CD4-positive, alpha-beta T cell (primary cell): ENCODE measurements at regions not wholly inside any gene's neighbourhood (a gene's known extent, or its start where the extent isn't known, plus 50 kb on each side); places are given as distances from the start of the nearest gene placed in this dataset.

Experiments
- ATAC-seq: fragments of 200-7000 bp; cut with Tn5 transposase; one replicate; pipeline ENCODE4 v1.10.0; 2022; ENCODE audit warnings: mild to moderate bottlenecking; ENCODE audit not compliant: poor library complexity
- CTCF ChIA-PET: fragments of 350-600 bp; sonication (Branson Sonifier 250); formaldehyde crosslinking; loops from one replicate; lab custom pipeline; 2021; ENCODE audit warnings: antibody characterized with exemption, inconsistent platforms; lab: Charles Lee
- POLR2A ChIA-PET: fragments of 350-600 bp; sonication (Branson Sonifier 250); formaldehyde crosslinking; loops from one replicate; lab custom pipeline; 2021; ENCODE audit warnings: antibody characterized with exemption, inconsistent platforms; lab: Charles Lee
- DNase-seq, 14 experiments: peaks; one replicate each; pipeline ENCODE4 v3.0.0-alpha.2; 2013 to 2020; ENCODE audit warnings: mixed read lengths in 2 of 14
- H3K27ac ChIP-seq, 2 donors: one replicate each; pipeline versions ENCODE4 v1.5.1 to v1.7.0; 2013; ENCODE audit warnings: low read length in 2 of 2, low read depth in 1 of 2, mild to moderate bottlenecking in 1 of 2
- H3K27me3 ChIP-seq, 2 experiments: 1 replicate in 1 of 2; 2 replicates in 1 of 2; pipeline versions ENCODE4 v1.6.1 to v1.7.0; 2013; ENCODE audit warnings: low read length in 2 of 2, control low read depth in 1 of 2, mild to moderate bottlenecking in 1 of 2, moderate library complexity in 1 of 2; ENCODE audit not compliant: insufficient read depth in 2 of 2, control insufficient read depth in 1 of 2
- H3K36me3 ChIP-seq: one replicate; pipeline ENCODE4 v1.6.1; 2013; ENCODE audit warnings: low read length, control low read depth; ENCODE audit not compliant: insufficient read depth
- H3K4me1 ChIP-seq: one replicate; pipeline ENCODE4 v1.6.1; 2013; ENCODE audit warnings: low read length, control low read depth; ENCODE audit not compliant: insufficient read depth
- H3K4me3 ChIP-seq: one replicate; pipeline ENCODE4 v1.5.1; 2013; ENCODE audit warnings: mild to moderate bottlenecking, low read length, moderate library complexity
- H3K9me3 ChIP-seq, 2 experiments: 1 replicate in 1 of 2; 2 replicates in 1 of 2; pipeline versions ENCODE4 v1.6.1 to v1.7.0; 2013; ENCODE audit warnings: low read length in 2 of 2, mild to moderate bottlenecking in 2 of 2, control low read depth in 1 of 2, moderate library complexity in 1 of 2; ENCODE audit not compliant: control insufficient read depth in 1 of 2, insufficient read depth in 1 of 2
- H3K27ac Mint-ChIP-seq: one replicate; pipeline ENCODE4 v1.8.0; 2020; ENCODE audit warnings: mixed read lengths
- H3K27me3 Mint-ChIP-seq: one replicate; pipeline ENCODE4 v1.8.0; 2021; ENCODE audit warnings: mixed read lengths
- H3K36me3 Mint-ChIP-seq: one replicate; pipeline ENCODE4 v1.8.0; 2021; ENCODE audit warnings: low read depth, mixed read lengths
- H3K4me1 Mint-ChIP-seq: one replicate; pipeline ENCODE4 v1.8.0; 2021; ENCODE audit warnings: low read depth, mixed read lengths
- H3K4me3 Mint-ChIP-seq: one replicate; pipeline ENCODE4 v1.8.0; 2020; ENCODE audit warnings: mild to moderate bottlenecking, mixed read lengths
- H3K9me3 Mint-ChIP-seq: one replicate; pipeline ENCODE4 v1.8.0; 2020; ENCODE audit warnings: mixed read lengths
- intact Hi-C, 2 experiments: fragments of 100-400 bp; cut with DNase I in 1 of 2; cut with micrococcal nuclease in 1 of 2; formaldehyde crosslinking; loops; one replicate each; pipeline versions ENCODE4 v1.15.1 to v1.9.0; 2023 to 2025; cut with DNase I, micrococcal nuclease
- TF ChIP-seq, protein P1 (sequence below): fragments of 200-600 bp; IDR thresholded peaks from one replicate; pipeline ENCODE4 v1.8.0; 2022; ENCODE audit warnings: antibody characterized with exemption, mild to moderate bottlenecking

DNA sequence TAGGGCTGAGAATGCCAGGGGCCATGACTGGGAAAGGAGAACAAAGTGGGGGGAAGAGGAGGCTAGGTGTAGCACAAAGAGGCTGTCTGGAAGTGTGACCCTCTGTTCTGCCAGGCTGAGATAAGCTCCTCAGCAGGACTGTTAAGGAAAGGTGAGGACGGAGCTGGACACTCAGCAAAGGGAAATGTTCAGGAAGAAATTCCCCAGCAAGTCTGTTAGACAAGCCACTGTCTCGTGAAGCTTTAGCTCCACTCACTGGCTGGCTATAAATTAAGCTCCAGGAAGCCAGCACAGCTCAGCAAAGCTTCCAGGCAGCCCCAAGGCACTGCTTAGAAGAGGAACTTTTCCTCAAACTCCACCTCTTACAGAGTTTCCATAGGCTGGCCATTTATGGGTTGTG is 181.2 kb upstream of the API5 start:
- DNase-seq (no peak), ATAC-seq (no peak)
- no peaks in the 10 kb centered on the region for H3K36me3 Mint-ChIP-seq
- Histone ChIP-seq H3K4me1 (no peaks in the 10 kb centered on the region), H3K27ac (no peak overlapping the region), H3K27me3 (peaks cover 0 to 4% of the 10 kb centered on the region in 2 experiments), H3K36me3 (no peaks in the 10 kb centered on the region), H3K4me3 (no peak overlapping the region), H3K9me3 (no peaks in the 10 kb centered on the region)
- TF ChIP-seq, protein P1, sequence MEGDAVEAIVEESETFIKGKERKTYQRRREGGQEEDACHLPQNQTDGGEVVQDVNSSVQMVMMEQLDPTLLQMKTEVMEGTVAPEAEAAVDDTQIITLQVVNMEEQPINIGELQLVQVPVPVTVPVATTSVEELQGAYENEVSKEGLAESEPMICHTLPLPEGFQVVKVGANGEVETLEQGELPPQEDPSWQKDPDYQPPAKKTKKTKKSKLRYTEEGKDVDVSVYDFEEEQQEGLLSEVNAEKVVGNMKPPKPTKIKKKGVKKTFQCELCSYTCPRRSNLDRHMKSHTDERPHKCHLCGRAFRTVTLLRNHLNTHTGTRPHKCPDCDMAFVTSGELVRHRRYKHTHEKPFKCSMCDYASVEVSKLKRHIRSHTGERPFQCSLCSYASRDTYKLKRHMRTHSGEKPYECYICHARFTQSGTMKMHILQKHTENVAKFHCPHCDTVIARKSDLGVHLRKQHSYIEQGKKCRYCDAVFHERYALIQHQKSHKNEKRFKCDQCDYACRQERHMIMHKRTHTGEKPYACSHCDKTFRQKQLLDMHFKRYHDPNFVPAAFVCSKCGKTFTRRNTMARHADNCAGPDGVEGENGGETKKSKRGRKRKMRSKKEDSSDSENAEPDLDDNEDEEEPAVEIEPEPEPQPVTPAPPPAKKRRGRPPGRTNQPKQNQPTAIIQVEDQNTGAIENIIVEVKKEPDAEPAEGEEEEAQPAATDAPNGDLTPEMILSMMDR: no peak
- ChIA-PET CTCF (no interaction called here), POLR2A (no interaction called here)
- no peaks in the 10 kb centered on the region for H3K9me3 Mint-ChIP-seq
- H3K27me3 Mint-ChIP-seq: no peaks in the 10 kb centered on the region
- intact Hi-C loops: no loop called here
- no peak overlapping the region for H3K4me3 Mint-ChIP-seq
- no peak overlapping the region for H3K27ac Mint-ChIP-seq
- no peaks in the 10 kb centered on the region for H3K4me1 Mint-ChIP-seq

DNA sequence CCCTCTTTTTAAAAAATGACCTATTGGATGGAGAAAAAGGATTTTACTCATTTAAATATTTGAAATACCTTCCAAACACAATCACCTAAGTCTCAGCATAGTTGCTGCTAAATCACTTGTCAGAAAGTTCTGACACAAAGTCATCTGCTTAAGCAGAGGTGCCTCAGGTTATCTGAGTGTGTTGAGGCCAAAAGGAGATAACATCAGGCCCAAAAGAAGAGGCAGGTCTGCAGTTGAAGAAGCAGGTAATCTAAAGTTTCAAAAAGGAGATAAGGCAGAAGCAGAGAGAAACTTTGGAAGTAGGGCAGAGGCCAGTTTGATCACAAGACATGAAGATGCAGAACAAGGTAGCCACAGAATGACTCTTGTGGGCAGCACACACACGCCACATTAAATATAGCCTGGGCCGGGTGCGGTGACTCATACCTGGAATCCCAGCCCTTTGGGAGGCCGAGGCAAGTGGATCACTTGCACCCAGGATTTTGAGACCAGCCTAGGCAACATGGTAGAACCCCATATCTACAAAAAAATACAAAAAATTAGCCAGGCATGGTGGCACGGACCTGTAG is 175.7 kb upstream of the API5 start:
- Histone ChIP-seq H3K4me1 (no peaks in the 10 kb centered on the region), H3K36me3 (no peaks in the 10 kb centered on the region), H3K27me3 (no peaks in the 10 kb centered on the region), H3K27ac (no peak overlapping the region), H3K4me3 (no peak overlapping the region), H3K9me3 (no peaks in the 10 kb centered on the region)
- H3K27me3 Mint-ChIP-seq: no peaks in the 10 kb centered on the region
- DNase-seq (no peak), ATAC-seq (no peak)
- ChIA-PET CTCF (no interaction called here), POLR2A (no interaction called here)
- no peaks in the 10 kb centered on the region for H3K36me3 Mint-ChIP-seq
- intact Hi-C loops: no loop called here
- H3K4me1 Mint-ChIP-seq: no peaks in the 10 kb centered on the region
- TF ChIP-seq, protein P1: no peak
- no peak overlapping the region for H3K4me3 Mint-ChIP-seq
- no peak overlapping the region for H3K27ac Mint-ChIP-seq
- H3K9me3 Mint-ChIP-seq: no peaks in the 10 kb centered on the region

DNA sequence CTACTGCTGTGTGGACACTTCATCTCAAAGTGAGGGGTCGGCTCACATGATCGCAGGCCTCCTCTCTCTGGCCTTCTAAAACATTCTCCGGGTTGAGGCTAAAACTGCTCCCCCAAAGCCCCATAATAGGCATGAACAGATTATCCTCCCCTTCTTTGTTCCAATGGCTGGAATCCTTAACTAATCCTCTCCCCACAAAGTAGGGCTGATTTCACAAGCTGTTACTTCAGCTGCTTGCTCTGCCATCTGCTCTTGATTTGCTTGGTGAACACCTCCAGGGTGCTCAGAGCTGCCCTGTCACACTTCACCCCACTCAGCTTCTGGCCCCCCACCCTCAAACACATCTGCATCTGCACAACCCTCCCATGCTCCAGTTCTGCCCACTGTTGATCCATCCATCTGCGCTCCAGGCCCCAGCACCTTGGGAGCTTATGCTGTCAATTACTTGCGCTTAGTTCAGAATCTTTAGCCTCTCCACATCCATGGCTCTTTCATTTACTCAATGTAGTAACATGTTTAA is 173.1 kb upstream of the API5 start:
- peaks cover 2% of the 10 kb centered on the region for H3K9me3 Mint-ChIP-seq
- intact Hi-C loops: no loop called here
- CTCF ChIA-PET: no interaction called here

More for the DNA sequence above, 173.1 kb upstream of the API5 start:
- Histone ChIP-seq H3K9me3 (peaks cover 0 to 7% of the 10 kb centered on the region in 2 experiments), H3K36me3 (no peaks in the 10 kb centered on the region), H3K4me1 (no peaks in the 10 kb centered on the region), H3K27me3 (no peaks in the 10 kb centered on the region), H3K27ac (no peak overlapping the region), H3K4me3 (no peak overlapping the region)
- Mint-ChIP-seq H3K4me1 (no peaks in the 10 kb centered on the region), H3K36me3 (no peaks in the 10 kb centered on the region), H3K27me3 (no peaks in the 10 kb centered on the region), H3K27ac (no peak overlapping the region), H3K4me3 (no peak overlapping the region)
- no peak for DNase-seq
- ATAC-seq: no peak
- TF ChIP-seq, protein P1: no peak
- POLR2A ChIA-PET: no interaction called here
